ENCODE measurements at regions not wholly inside any gene's neighbourhood (a gene's known extent, or its start where the extent isn't known, plus 50 kb on each side); places are given as distances from the start of the nearest gene placed in this dataset.
"Not testable (repeated sequence)": the region's sequence is repeated elsewhere in the genome, so short reads cannot be mapped to it uniquely, and the experiment has no call there.

DNA sequence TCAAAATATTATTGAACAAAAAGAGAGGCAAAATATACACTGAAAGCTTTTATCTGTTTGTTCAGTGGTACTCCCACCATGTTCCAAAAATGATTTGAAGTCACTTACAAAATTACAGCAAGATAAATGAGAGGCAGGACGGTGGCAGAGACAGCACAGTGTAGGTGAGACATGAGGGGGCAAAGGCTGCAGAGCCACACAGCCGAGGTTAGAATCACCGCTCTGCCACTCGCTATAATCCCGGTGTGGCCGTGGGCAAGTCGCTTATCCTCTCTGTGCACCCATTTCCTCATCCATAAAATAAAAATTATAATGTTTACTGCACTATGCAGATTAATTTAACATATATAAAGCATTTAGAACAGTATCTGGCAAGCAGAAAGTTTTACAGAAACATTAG is 140.1 kb upstream of the BEND6 start:
- DNase-seq (ENCODE audit: extremely low read depth in 1 of 11, low read depth in 9 of 11, low spot score in 4 of 11): no peak

DNA sequence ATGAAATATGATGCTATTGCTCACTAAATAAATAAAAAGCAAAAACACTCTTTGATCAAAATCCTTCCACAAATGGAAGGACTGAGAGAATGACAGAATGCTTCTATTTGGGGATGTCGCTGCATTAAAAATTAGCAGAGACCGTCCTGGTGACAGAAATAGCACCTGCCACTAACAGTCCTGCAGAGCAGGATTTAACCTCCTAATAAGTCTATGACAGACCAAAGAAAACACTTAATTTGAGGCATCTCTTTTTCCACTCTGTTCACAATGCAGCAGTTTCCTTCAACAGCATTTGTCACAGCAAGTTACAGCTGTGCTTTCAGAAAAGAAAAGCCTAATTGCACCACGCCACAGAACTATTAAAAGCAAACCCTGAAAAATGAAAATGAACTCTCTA is 140.6 kb upstream of the BEND6 start:
- no peak for DNase-seq (ENCODE audit: extremely low read depth in 1 of 11, low read depth in 9 of 11, low spot score in 4 of 11)

DNA sequence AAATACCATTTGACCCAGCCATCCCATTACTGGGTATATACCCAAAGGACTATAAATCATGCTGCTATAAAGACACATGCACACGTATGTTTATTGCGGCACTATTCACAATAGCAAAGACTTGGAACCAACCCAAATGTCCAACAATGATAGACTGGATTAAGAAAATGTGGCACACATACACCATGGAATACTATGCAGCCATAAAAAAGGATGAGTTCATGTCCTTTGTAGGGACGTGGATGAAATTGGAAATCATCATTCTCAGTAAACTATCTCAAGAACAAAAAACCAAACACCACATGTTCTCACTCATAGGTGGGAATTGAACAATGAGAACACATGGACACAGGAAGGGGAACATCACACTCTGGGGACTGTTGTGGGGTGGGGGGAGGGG is 142.1 kb upstream of the BEND6 start:
- not testable (repeated sequence) for DNase-seq (ENCODE audit: extremely low read depth in 1 of 11, low read depth in 9 of 11, low spot score in 4 of 11)

DNA sequence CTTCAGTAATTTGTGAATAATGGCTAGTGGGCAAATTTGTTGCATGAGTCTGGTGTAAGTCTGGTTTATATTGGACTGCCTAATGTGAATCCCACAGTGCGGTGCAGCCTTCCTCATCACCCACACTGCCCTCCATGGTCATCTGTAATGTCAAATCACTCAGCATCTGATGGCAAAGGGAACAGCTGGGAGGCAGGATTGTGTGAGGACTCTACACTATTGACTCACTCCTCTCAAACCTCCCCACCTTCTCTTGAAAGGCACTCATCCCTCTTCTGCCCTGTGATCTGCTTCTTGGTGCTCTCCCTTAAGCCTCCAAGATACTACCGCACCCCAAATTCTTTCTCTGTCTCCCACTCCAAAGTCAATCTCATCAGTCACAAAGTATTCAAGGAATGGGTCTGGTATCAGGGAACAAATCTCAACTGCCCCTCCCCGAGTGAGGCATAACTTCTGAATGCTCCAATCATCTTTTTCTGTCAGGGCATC is 146.0 kb upstream of the BEND6 start:
- DNase-seq (ENCODE audit: extremely low read depth in 1 of 11, low read depth in 9 of 11, low spot score in 4 of 11): no peak

DNA sequence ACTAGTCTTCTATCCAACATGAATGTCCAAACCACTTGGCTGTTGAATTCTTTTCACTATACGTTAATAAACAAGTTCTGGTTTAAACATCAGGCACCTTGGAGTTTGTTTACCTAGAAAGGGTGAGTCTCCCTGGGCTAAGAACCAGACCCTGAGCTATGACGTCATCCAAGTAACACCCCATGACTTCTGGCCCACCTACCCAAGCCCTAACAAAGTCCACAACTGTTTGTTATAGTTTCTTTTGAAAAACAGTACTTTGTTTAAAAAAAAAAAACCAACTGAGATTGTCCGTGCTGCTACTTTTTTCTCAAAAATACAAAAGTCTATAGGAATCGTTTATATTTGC is 146.9 kb upstream of the BEND6 start:
- no peak for DNase-seq (ENCODE audit: extremely low read depth in 1 of 11, low read depth in 9 of 11, low spot score in 4 of 11)

DNA sequence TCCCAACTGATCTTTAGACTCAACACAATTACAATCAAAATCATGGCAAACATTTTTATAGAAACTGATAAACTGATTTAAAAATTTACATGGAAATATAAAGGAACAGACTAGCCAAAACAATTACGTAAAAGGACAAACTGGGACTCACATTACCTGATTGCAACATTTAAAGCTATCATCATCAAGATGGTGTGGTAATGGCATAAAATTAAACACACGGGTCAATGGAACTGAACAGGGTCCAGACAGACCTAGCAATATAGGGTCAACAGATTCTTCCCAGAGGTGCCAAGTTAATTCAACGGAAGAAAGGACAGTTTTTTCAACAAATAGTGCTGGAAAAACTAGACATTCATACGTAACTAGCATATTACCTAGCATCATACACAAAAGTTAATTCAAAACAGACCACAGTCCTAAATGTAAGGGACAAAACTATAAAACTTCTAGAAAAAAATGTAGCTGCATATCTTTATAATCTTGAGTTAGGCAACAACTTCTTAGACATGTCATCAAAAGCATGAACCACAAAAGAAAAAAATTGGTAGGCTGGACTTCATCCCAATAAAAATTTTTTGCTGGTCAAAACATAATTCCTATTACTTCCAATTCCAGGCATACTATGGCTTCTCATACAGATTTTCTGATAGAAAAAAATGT is 147.4 kb upstream of the BEND6 start:
- no peak for DNase-seq (ENCODE audit: extremely low read depth in 1 of 11, low read depth in 9 of 11, low spot score in 4 of 11)

DNA sequence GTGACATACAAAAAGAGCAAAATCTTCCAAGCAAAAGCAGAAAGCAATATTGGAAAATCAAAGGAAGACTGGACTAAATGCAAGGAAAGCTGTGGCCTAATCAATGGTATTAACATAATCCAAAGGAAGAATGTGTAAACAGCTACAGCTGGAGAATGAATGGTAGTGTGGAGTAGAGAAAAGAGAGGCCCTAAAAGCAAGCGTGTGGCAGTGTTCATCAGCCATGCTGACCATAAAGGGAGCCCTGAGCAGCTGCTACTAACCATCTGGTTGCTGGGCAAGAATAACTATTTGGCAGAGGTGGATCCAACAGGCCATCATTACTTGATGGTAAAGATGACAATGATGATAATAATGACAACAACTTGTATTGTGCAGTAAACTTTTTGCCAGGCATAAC is 148.5 kb upstream of the BEND6 start:
- DNase-seq (ENCODE audit: extremely low read depth in 1 of 11, low read depth in 9 of 11, low spot score in 4 of 11): no peak

DNA sequence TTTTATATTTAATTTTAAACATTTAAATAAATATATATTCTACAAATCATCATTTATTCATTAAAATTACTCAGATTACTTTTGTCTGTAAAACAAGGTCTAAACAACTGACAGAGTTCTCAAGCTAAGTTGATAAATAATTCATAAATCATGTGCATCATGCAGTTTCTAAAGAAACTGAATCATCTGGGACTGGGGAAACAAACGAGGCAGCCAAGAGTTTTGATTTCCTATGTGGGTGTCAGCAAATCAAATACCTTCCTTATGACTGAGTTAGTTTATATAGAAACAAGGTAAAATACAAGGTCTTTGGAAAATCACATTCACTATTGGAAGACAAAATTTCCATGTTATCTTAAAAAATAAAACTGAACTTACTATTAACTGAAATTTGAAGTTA is 149.9 kb upstream of the BEND6 start:
- DNase-seq (ENCODE audit: extremely low read depth in 1 of 11, low read depth in 9 of 11, low spot score in 4 of 11): no peak

DNA sequence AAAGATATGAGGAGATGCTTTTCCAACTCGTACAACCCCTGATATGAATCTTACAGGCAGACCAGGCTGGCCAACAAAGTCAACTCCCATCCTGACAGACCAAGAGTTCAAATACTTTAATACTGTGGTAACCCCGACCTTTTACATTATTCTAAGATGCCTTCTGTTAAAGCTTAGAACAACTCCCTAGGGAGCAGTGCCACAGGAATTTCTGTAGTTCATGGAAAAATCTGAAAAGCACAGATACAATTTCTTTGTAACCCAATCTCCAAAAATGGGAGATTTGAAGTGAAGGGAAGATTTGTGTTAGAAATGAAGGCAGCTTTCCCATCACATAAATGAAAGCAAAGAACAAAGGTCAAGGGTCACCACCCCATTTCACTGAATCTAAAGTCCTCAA is 151.3 kb upstream of the BEND6 start:
- DNase-seq (ENCODE audit: extremely low read depth in 1 of 11, low read depth in 9 of 11, low spot score in 4 of 11): no peak

DNA sequence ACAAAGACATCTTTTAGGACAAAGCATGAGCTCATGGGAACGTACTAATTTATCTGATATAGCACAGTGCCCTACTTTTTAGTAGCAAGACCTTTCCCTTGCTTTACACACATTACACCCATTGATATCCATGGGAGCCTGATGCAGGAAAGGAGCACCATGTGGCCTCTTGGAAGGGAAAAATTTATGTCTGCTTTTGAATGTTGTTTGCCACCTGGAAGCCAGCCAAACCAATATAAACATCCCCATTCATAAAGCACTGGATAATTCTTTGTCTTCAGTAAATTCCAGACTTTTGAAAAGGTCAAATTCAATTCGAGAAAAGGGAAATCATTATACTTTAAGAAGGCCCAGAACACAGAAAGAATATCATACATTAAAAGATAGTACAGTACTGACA is 152.3 kb upstream of the BEND6 start:
- DNase-seq (ENCODE audit: extremely low read depth in 1 of 11, low read depth in 9 of 11, low spot score in 4 of 11): no peak

DNA sequence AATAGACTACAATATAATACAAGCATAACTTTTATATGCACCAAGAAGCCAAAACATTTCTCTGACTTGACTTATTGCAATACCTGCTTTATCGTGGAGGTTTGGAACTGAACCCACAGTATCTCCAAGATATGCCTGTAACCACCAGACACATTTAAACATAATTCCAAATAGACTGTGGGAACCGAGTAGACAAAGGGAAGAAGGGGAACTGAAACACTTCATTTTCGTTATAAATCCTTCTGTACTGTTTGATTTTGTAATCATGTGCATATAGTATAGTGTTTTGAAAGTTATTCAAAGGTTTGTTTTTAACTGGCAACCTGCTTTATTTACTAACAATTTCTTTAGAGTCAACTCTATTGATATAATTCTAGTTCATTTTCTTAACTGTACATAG is 154.9 kb upstream of the BEND6 start:
- no peak for DNase-seq (ENCODE audit: extremely low read depth in 1 of 11, low read depth in 9 of 11, low spot score in 4 of 11)

DNA sequence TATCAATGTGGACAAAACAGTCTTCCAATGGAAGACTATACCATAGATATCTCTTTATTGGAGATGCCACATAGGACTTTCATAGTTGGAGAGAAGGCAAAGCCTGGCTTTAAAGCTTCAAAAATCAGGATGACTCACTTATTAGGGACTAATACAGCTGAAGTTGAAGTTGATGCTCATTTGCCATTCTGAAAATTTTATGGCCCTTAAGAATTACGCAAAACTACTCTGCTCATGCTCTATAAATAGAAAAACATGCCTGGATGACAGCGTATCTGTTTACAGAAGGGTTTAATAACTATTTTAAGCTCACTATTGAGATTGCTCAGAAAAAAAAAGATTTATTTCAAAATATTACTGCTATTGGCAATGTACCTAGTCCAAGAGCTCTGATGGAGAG is 155.5 kb upstream of the DST start:
- DNase-seq (ENCODE audit: extremely low read depth in 1 of 11, low read depth in 9 of 11, low spot score in 4 of 11): no peak

DNA sequence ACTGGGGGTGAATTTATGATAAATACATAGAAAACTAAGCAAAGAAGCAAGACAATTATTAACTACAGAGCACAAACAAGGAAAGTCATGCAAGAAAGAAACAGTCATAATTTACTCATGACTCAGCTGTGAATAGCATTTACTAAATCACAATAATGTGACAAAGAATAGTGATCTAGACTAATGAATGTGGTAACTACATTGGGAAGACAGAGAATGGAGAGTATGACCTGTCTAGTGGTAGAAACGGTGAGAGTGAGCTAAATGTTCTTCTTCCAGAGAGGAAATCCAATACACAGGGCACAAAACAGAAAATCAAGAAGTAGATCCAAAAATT is 153.5 kb upstream of the DST start:
- DNase-seq (ENCODE audit: extremely low read depth in 1 of 11, low read depth in 9 of 11, low spot score in 4 of 11): no peak

DNA sequence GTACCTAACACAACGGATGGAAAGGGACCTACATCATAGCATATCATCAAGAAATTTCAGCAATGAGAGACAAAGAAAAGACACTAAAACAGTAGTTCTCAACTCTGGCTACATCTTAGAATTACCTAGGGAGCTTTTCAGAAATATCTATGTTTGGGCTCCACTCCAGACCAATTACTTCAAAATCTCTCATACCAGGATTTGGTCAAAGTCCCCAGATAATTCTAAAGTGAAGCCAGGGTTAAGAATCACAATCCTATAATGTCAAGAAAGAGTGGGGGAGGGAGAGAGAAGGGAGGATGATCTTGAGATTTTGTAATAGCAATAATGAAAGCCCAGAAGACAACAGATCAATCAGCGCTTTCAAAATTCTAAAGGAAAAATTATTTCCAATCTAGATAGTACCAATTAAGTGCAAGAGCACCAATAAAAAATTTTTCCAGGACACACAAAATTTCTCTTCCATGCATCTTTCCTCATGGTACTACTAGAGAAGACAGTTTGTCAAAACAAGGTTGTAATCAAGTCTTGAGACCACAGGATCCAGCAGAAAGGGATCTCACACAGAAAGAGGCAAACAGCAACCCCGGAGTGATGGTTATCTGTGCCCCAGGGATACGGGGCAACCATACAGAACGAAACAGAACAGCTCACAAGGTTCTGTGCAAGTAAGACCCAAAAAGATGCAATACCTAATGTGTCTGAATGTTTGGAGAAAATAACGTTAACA is 152.9 kb upstream of the DST start:
- no peak for DNase-seq (ENCODE audit: extremely low read depth in 1 of 11, low read depth in 9 of 11, low spot score in 4 of 11)

DNA sequence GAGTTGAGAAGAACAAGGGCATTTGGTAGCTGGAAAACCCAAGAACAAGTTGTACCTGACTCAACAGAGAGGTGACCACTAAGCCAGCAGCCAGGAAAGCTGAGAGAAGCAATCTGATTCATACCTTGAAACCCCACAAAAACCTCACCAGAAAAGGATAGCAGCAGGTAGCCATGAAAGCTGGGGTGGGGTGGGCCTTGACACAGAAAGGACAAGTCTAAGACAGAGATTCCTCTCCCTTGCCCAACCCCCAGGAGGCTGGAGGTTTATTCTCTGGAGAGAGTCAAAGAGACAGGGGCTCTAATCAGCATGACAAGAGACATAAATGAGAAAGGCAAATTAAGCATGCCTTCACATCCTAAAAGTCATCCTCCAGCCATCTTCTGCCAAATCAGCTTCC is 151.7 kb upstream of the DST start:
- no peak for DNase-seq (ENCODE audit: extremely low read depth in 1 of 11, low read depth in 9 of 11, low spot score in 4 of 11)

DNA sequence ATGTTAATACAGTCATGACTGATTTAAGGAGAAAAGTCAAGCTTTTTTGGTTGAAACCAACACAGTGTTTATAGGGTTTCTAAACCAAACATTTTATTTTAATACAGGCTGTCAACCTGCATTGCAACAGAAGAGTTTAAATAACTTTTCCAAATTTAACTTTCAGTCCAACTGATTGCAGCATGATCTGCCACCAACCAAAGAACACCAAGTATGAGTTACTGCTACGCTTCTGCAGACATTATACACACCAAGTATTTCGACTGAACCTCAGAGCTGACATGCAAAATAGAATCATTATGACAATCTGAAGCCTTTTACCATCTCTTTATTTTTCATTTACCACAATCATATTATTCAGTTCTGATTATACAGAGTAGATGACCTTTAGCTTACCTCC is 151.2 kb upstream of the DST start:
- DNase-seq (ENCODE audit: extremely low read depth in 1 of 11, low read depth in 9 of 11, low spot score in 4 of 11): no peak

DNA sequence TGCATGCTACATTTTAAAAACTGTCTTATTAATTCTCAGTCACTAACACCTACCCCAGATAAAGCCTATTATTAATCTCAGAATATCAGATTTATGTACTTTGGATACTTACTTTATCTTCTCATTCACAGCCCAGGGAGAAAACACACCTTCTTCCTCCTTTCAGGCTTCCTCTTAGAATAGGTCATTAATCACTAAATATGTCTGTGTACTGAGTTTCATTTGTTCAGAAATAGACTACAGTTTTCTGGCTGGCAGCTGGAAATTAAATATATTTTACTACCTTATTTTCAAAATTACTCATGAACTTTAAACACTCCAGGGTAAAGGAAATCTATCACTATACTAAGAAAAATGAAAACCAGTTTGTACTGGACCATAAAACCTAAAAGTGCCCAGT is 147.7 kb upstream of the DST start:
- DNase-seq (ENCODE audit: extremely low read depth in 1 of 11, low read depth in 9 of 11, low spot score in 4 of 11): no peak

DNA sequence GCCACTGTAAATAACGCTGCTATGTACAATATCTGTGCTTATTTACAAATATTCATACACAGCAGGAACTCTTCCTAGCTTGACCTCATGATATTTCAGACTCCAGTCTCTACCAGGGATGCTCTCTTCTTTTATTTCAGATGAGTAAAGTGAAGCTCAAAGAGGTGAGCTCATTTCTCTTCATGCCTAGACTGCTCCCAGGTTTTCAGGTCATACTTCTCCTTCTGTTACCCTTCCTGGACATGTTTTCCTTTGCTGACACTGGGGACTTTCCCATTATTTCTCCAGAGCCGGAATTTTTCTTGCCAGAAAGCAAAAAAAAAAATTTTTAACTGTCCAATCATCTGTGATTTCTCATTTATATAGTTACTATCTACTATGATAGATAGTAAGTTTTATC is 147.2 kb upstream of the DST start:
- no peak for DNase-seq (ENCODE audit: extremely low read depth in 1 of 11, low read depth in 9 of 11, low spot score in 4 of 11)

DNA sequence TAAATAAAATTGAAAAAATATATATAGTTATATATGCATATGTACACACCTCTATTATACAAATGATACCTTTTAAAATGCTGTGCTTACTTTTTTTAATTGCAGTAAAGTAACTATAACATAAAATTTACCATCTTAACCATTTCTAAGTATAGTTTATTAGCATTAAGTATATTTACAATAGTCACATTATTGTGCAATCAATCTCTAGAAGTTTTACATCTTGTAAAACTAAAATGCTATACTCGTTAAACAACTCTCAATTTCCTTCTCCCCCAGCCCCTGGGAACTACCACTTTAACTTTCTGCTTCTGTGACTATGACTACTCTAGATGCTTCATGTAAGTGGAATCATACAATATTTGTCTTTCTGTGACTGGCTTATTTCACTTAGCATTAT is 146.7 kb upstream of the DST start:
- DNase-seq (ENCODE audit: extremely low read depth in 1 of 11, low read depth in 9 of 11, low spot score in 4 of 11): no peak

DNA sequence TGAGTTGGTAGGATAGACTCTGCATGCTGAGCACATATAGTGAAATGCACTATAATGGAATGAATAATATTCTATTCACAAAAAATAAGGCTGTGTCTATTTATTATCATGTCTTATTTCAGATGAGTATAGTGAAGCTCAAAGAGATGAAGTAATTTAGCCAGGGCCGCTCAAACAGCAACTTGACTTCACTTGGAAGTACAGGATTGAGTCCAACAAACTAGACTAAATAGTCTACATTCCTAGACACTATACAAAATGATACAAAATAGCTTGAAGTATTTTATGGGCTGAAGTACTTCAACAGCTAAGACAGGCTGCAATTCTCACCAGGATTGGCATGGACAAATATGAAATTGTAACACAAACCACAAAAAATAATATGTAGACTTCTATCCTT is 144.5 kb upstream of the DST start:
- no peak for DNase-seq (ENCODE audit: extremely low read depth in 1 of 11, low read depth in 9 of 11, low spot score in 4 of 11)

DNA sequence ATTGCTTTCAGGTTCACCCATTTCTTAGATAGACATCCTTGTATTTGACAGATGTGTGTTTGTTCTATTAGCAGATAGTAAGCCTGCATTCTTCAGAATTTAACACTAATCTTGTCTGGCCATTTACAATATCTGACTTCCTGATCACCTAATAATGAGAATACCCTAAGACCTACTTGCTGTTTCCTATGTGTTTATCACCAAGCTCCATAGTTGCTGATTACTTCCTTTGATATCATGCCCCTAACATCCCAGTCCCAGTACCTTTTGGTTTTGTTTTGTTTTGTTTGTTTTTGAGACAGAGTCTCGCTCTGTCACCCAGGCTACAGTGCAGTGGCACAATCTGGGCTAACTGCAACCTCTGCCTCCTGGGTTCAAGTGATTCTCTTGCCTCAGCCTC is 143.6 kb upstream of the DST start:
- no peak for DNase-seq (ENCODE audit: extremely low read depth in 1 of 11, low read depth in 9 of 11, low spot score in 4 of 11)
